Lower leg skin (tissue), 3 donors: ENCODE measurements at regions not wholly inside any gene's neighbourhood (a gene's known extent, or its start where the extent isn't known, plus 50 kb on each side); places are given as distances from the start of the nearest gene placed in this dataset.

Experiments
- CTCF ChIP-seq, 3 donors: fragments of 450-650 bp; IDR thresholded peaks; one replicate each; pipeline ENCODE4 v1.5.1; 2016; ENCODE audit warnings: antibody characterized with exemption in 3 of 3, mild to moderate bottlenecking in 3 of 3, moderate library complexity in 2 of 3
- POLR2A ChIP-seq, 2 donors: fragments of 450-650 bp; IDR thresholded peaks; one replicate each; pipeline ENCODE4 v1.6.1; 2016 to 2017; ENCODE audit warnings: antibody characterized with exemption in 2 of 2, mild to moderate bottlenecking in 1 of 2, moderate library complexity in 1 of 2

GRCh38 chr10:20455774-20456173 is 441.3 kb downstream of the NEBL start:
- TF ChIP-seq CTCF (IDR thresholded peaks at IDR 0.05) (no peak), POLR2A (IDR thresholded peaks at IDR 0.05) (no peak)
